Adrenal gland (tissue), 9 donors: ENCODE measurements at regions not wholly inside any gene's neighbourhood (a gene's known extent, or its start where the extent isn't known, plus 50 kb on each side); places are given as distances from the start of the nearest gene placed in this dataset.

ENCODE experiments used
- DNase-seq, 7 donors: peaks; one replicate each; pipeline ENCODE4 v3.0.0-alpha.2; 2019 to 2020
- H3K27ac ChIP-seq, 5 donors: fragments of 200-600 bp; sonication (generic) in 4 of 5; 1 replicate in 3 of 5; 2 replicates in 2 of 5; pipeline versions ENCODE4 v1.5.1 to v1.8.0; 2016 to 2020; ENCODE audit warnings: mild to moderate bottlenecking in 1 of 5
- H3K27me3 ChIP-seq: fragments of 200-600 bp; 2 replicates; pipeline ENCODE4 v1.8.0; 2021
- H3K36me3 ChIP-seq, 2 donors: fragments of 200-600 bp; replicated peaks in 1 of 2; 1 replicate in 1 of 2; 2 replicates in 1 of 2; pipeline versions ENCODE4 v1.5.1 to v1.8.0; 2018 to 2022
- H3K4me1 ChIP-seq, 2 donors: fragments of 200-600 bp; replicated peaks in 1 of 2; 1 replicate in 1 of 2; 2 replicates in 1 of 2; pipeline versions ENCODE4 v1.5.1 to v1.8.0; 2018 to 2021
- H3K4me3 ChIP-seq, 4 donors: fragments of 200-600 bp; sonication (generic) in 3 of 4; one replicate each; pipeline ENCODE4 v1.5.1; 2016 to 2018
- H3K9me3 ChIP-seq, 3 donors: fragments of 200-600 bp; sonication (generic) in 1 of 3; replicated peaks in 1 of 3; 1 replicate in 2 of 3; 2 replicates in 1 of 3; pipeline versions ENCODE4 v1.5.1 to v1.8.0; 2016 to 2021
- CTCF ChIP-seq, 6 experiments: fragments of 450-650 bp in 4 of 6; fragments of 200-600 bp in 2 of 6; sonication (generic) in 1 of 6; IDR thresholded peaks; 1 replicate in 5 of 6; 2 replicates in 1 of 6; pipeline versions ENCODE4 v1.5.1 to v1.8.0; 2016 to 2021; ENCODE audit warnings: antibody characterized with exemption in 6 of 6, mild to moderate bottlenecking in 2 of 6, moderate library complexity in 1 of 6
- POLR2A ChIP-seq, 2 donors: fragments of 450-650 bp; IDR thresholded peaks; one replicate each; pipeline ENCODE4 v1.6.1; 2017; ENCODE audit warnings: antibody characterized with exemption in 2 of 2, mild to moderate bottlenecking in 2 of 2, moderate library complexity in 1 of 2
- WGBS, 4 donors: extraction: QIAGEN DNeasy Blood & Tissue Kit in 2 of 4; methylation state at CpG; one replicate each; pipeline versions ENCODE4 v1.1.5 to v1.1.7; 2013 to 2017; 5-methylcytosine and 5-hydroxymethylcytosine counted together
- intact Hi-C, 2 donors: fragments of 100-400 bp; cut with DNase I; formaldehyde crosslinking; loops; one replicate each; pipeline versions ENCODE4 v1.14.1 to v1.15.0; 2022 to 2023
- donor health status: healthy with polysubstance abuse.
- donor health status: Bipolar disorder and iron deficiency.
- donor health status: DM: yes; HTN: yes; CAD: no.
- donor health status: DM: no; HTN: no; CAD: no.
- donor health status: DM: no; HTN: no; CAD: no.

GRCh38 chr9:88326936-88327335, 61.3 kb upstream of the SPIN1 start:
- Histone ChIP-seq H3K27ac (no peak overlapping the region), H3K4me3 (no peak overlapping the region), H3K9me3 (no peaks in the 10 kb centered on the region), H3K27me3 (no peaks in the 10 kb centered on the region), H3K4me1 (no peaks in the 10 kb centered on the region), H3K36me3 (no peaks in the 10 kb centered on the region)
- intact Hi-C loops, result no loop called here
- WGBS, 4 donors, result 82 to 90% (median 85%) methylated on average over 2 of the region's 2 CpGs
- DNase-seq, result no peak
- TF ChIP-seq POLR2A (IDR thresholded peaks at IDR 0.05) (no peak), CTCF (IDR thresholded peaks at IDR 0.05) (no peak)

GRCh38 chr9:88326015-88326414, 62.2 kb upstream of the SPIN1 start:
- WGBS, 4 donors, result 78 to 92% (median 88%) methylated on average over 3 to 9 of the region's 9 CpGs
- Histone ChIP-seq H3K27ac (no peak overlapping the region), H3K9me3 (no peaks in the 10 kb centered on the region), H3K4me1 (no peaks in the 10 kb centered on the region), H3K27me3 (no peaks in the 10 kb centered on the region), H3K4me3 (no peak overlapping the region), H3K36me3 (no peaks in the 10 kb centered on the region)
- intact Hi-C loops, result no loop called here
- no peak for DNase-seq
- TF ChIP-seq POLR2A (IDR thresholded peaks at IDR 0.05) (no peak), CTCF (IDR thresholded peaks at IDR 0.05) (no peak)

- no peaks in the 10 kb centered on the region for H3K27me3 ChIP-seq
- DNase-seq, result no peak
- no peak overlapping the region for H3K27ac ChIP-seq
- H3K4me1 ChIP-seq, result no peaks in the 10 kb centered on the region
- WGBS, 4 donors, result 61 to 74% (median 64%) methylated on average over 4 of the region's 4 CpGs
- H3K9me3 ChIP-seq, result no peaks in the 10 kb centered on the region
- TF ChIP-seq POLR2A (IDR thresholded peaks at IDR 0.05) (no peak), CTCF (IDR thresholded peaks at IDR 0.05) (no peak)
- no peak overlapping the region for H3K4me3 ChIP-seq
- intact Hi-C loops, result no loop called here
- H3K36me3 ChIP-seq, result no peaks in the 10 kb centered on the region
Observed at GRCh38 chr9:88322906-88323566, 65.2 kb upstream of the SPIN1 start.

- no peak for DNase-seq
- Histone ChIP-seq H3K27ac (no peak overlapping the region), H3K27me3 (no peaks in the 10 kb centered on the region), H3K36me3 (no peaks in the 10 kb centered on the region), H3K4me3 (no peak overlapping the region), H3K4me1 (no peaks in the 10 kb centered on the region), H3K9me3 (no peaks in the 10 kb centered on the region)
- TF ChIP-seq POLR2A (IDR thresholded peaks at IDR 0.05) (no peak), CTCF (IDR thresholded peaks at IDR 0.05) (no peak)
- 64 to 78% (median 76%) methylated on average over 4 of the region's 4 CpGs for WGBS, 4 donors
- intact Hi-C loops, result no loop called here
Observed at GRCh38 chr9:88321764-88322163, 66.5 kb upstream of the SPIN1 start.
